ENCODE measurements at regions not wholly inside any gene's neighbourhood (a gene's known extent, or its start where the extent isn't known, plus 50 kb on each side); places are given as distances from the start of the nearest gene placed in this dataset.

- no peak overlapping the region for H3K14ac ChIP-seq (ENCODE audit: low read length)
- no peak overlapping the region for H3K18ac ChIP-seq (ENCODE audit: low read length)
- H2BK5ac ChIP-seq (ENCODE audit: low read depth, low read length, poor library complexity) = no peak overlapping the region
- DNase-seq = no peak
- no peak overlapping the region for H3K27ac ChIP-seq (ENCODE audit: low read depth, low read length)
- no peaks in the 10 kb centered on the region for H3K79me2 ChIP-seq (ENCODE audit: control insufficient read depth, insufficient read depth, low read length, poor library complexity)
- no peak overlapping the region for H3K23ac ChIP-seq (ENCODE audit: low read length)
- H3K4me2 ChIP-seq (ENCODE audit: low read length) = no peak overlapping the region
- no peak overlapping the region for H2BK12ac ChIP-seq (ENCODE audit: low read length)
- no peak overlapping the region for H2AK5ac ChIP-seq (ENCODE audit: low read length)
- H4K8ac ChIP-seq (ENCODE audit: low read depth, low read length) = no peak overlapping the region
- H3K27me3 ChIP-seq (ENCODE audit: insufficient read depth, low read length) = no peaks in the 10 kb centered on the region
- no peak overlapping the region for H3K4ac ChIP-seq (ENCODE audit: low read depth, low read length)
- H2BK120ac ChIP-seq (ENCODE audit: insufficient read depth, low read length, poor library complexity) = no peak overlapping the region
- peaks cover 2% of the 10 kb centered on the region for H3K79me1 ChIP-seq (ENCODE audit: low read length)
- peaks cover 9% of the 10 kb centered on the region for H3K9me3 ChIP-seq (ENCODE audit: insufficient read depth, low read depth, low read length)
- no CpG with 5 or more reads among the region's 5 CpGs for WGBS (ENCODE audit: extremely low coverage, insufficient coverage, insufficient read length)
- H2AFZ ChIP-seq (ENCODE audit: insufficient read depth, low read length, poor library complexity) = no peak overlapping the region
- no peak overlapping the region for H3K4me3 ChIP-seq (ENCODE audit: low read depth, low read length)
- H3K4me1 ChIP-seq (ENCODE audit: control insufficient read depth in 1 of 2, insufficient read depth in 2 of 2, low read length in 2 of 2) = peaks cover 8% of the 10 kb centered on the region in 2 experiments
- H3K36me3 ChIP-seq (ENCODE audit: control insufficient read depth in 1 of 2, insufficient read depth in 2 of 2, low read length in 2 of 2) = no peaks in the 10 kb centered on the region
- H4K91ac ChIP-seq (ENCODE audit: low read depth, low read length) = no peak overlapping the region
- no peak overlapping the region for H3K9ac ChIP-seq (ENCODE audit: low read length)
- H4K12ac ChIP-seq (ENCODE audit: low read depth, low read length) = no peak overlapping the region
These were observed 134.4 kb upstream of the SNTG2 start for GRCh38 chr2:816278-816677.

- no peak overlapping the region for H3K23ac ChIP-seq (ENCODE audit: low read length)
- H3K36me3 ChIP-seq (ENCODE audit: control insufficient read depth in 1 of 2, insufficient read depth in 2 of 2, low read length in 2 of 2) = no peaks in the 10 kb centered on the region
- no peak overlapping the region for H2BK12ac ChIP-seq (ENCODE audit: low read length)
- no peak overlapping the region for H2BK5ac ChIP-seq (ENCODE audit: low read depth, low read length, poor library complexity)
- no peak for DNase-seq
- H3K79me1 ChIP-seq (ENCODE audit: low read length) = peaks cover 2% of the 10 kb centered on the region
- no peak overlapping the region for H2AK5ac ChIP-seq (ENCODE audit: low read length)
- no CpG with 5 or more reads among the region's 1 CpG for WGBS (ENCODE audit: extremely low coverage, insufficient coverage, insufficient read length)
- H3K79me2 ChIP-seq (ENCODE audit: control insufficient read depth, insufficient read depth, low read length, poor library complexity) = no peaks in the 10 kb centered on the region
- no peak overlapping the region for H4K8ac ChIP-seq (ENCODE audit: low read depth, low read length)
- no peak overlapping the region for H3K14ac ChIP-seq (ENCODE audit: low read length)
- H3K18ac ChIP-seq (ENCODE audit: low read length) = no peak overlapping the region
- H4K12ac ChIP-seq (ENCODE audit: low read depth, low read length) = no peak overlapping the region
- H3K27ac ChIP-seq (ENCODE audit: low read depth, low read length) = no peak overlapping the region
- no peak overlapping the region for H2AFZ ChIP-seq (ENCODE audit: insufficient read depth, low read length, poor library complexity)
- no peaks in the 10 kb centered on the region for H3K27me3 ChIP-seq (ENCODE audit: insufficient read depth, low read length)
- H2BK120ac ChIP-seq (ENCODE audit: insufficient read depth, low read length, poor library complexity) = no peak overlapping the region
- H3K4ac ChIP-seq (ENCODE audit: low read depth, low read length) = no peak overlapping the region
- no peak overlapping the region for H3K9ac ChIP-seq (ENCODE audit: low read length)
- H3K4me1 ChIP-seq (ENCODE audit: control insufficient read depth in 1 of 2, insufficient read depth in 2 of 2, low read length in 2 of 2) = peaks cover 8% of the 10 kb centered on the region in 2 experiments
- no peak overlapping the region for H4K91ac ChIP-seq (ENCODE audit: low read depth, low read length)
- no peak overlapping the region for H3K4me3 ChIP-seq (ENCODE audit: low read depth, low read length)
- H3K4me2 ChIP-seq (ENCODE audit: low read length) = no peak overlapping the region
- peaks cover 4% of the 10 kb centered on the region for H3K9me3 ChIP-seq (ENCODE audit: insufficient read depth, low read depth, low read length)
These were observed 133.2 kb upstream of the TMEM18 start for GRCh38 chr2:810397-810796.

- H3K9me3 ChIP-seq (ENCODE audit: insufficient read depth, low read depth, low read length) = peaks cover 3% of the 10 kb centered on the region
- H3K36me3 ChIP-seq (ENCODE audit: control insufficient read depth in 1 of 2, insufficient read depth in 2 of 2, low read length in 2 of 2) = no peaks in the 10 kb centered on the region
- H3K27me3 ChIP-seq (ENCODE audit: insufficient read depth, low read length) = no peaks in the 10 kb centered on the region
- H3K4me1 ChIP-seq (ENCODE audit: control insufficient read depth in 1 of 2, insufficient read depth in 2 of 2, low read length in 2 of 2) = no peaks in the 10 kb centered on the region
- no peak for DNase-seq
- H3K27ac ChIP-seq (ENCODE audit: low read depth, low read length) = no peak overlapping the region
- no peak overlapping the region for H3K4ac ChIP-seq (ENCODE audit: low read depth, low read length)
- H4K91ac ChIP-seq (ENCODE audit: low read depth, low read length) = no peak overlapping the region
- no peak overlapping the region for H3K14ac ChIP-seq (ENCODE audit: low read length)
- H2AK5ac ChIP-seq (ENCODE audit: low read length) = no peak overlapping the region
- H2BK12ac ChIP-seq (ENCODE audit: low read length) = no peak overlapping the region
- no peaks in the 10 kb centered on the region for H3K79me2 ChIP-seq (ENCODE audit: control insufficient read depth, insufficient read depth, low read length, poor library complexity)
- no peak overlapping the region for H4K8ac ChIP-seq (ENCODE audit: low read depth, low read length)
- H2AFZ ChIP-seq (ENCODE audit: insufficient read depth, low read length, poor library complexity) = no peak overlapping the region
- H3K9ac ChIP-seq (ENCODE audit: low read length) = no peak overlapping the region
- no peaks in the 10 kb centered on the region for H3K79me1 ChIP-seq (ENCODE audit: low read length)
- no peak overlapping the region for H4K12ac ChIP-seq (ENCODE audit: low read depth, low read length)
- no peak overlapping the region for H2BK120ac ChIP-seq (ENCODE audit: insufficient read depth, low read length, poor library complexity)
- WGBS (ENCODE audit: extremely low coverage, insufficient coverage, insufficient read length) = no CpG with 5 or more reads among the region's 6 CpGs
- no peak overlapping the region for H3K4me3 ChIP-seq (ENCODE audit: low read depth, low read length)
- no peak overlapping the region for H2BK5ac ChIP-seq (ENCODE audit: low read depth, low read length, poor library complexity)
- no peak overlapping the region for H3K18ac ChIP-seq (ENCODE audit: low read length)
- no peak overlapping the region for H3K23ac ChIP-seq (ENCODE audit: low read length)
- no peak overlapping the region for H3K4me2 ChIP-seq (ENCODE audit: low read length)
These were observed 130.1 kb upstream of the TMEM18 start for GRCh38 chr2:807300-807699.

GRCh38 chr2:805664-806063, 128.5 kb upstream of the TMEM18 start:
- WGBS (ENCODE audit: extremely low coverage, insufficient coverage, insufficient read length) = no CpG with 5 or more reads among the region's 5 CpGs

More at GRCh38 chr2:805664-806063, 128.5 kb upstream of the TMEM18 start:
- Histone ChIP-seq H3K9me3 (ENCODE audit: insufficient read depth, low read depth, low read length) (no peaks in the 10 kb centered on the region), H3K27ac (ENCODE audit: low read depth, low read length) (no peak overlapping the region), H3K4me3 (ENCODE audit: low read depth, low read length) (no peak overlapping the region), H3K18ac (ENCODE audit: low read length) (no peak overlapping the region), H2BK5ac (ENCODE audit: low read depth, low read length, poor library complexity) (no peak overlapping the region), H3K4ac (ENCODE audit: low read depth, low read length) (no peak overlapping the region), H3K23ac (ENCODE audit: low read length) (no peak overlapping the region), H3K36me3 (ENCODE audit: control insufficient read depth in 1 of 2, insufficient read depth in 2 of 2, low read length in 2 of 2) (no peaks in the 10 kb centered on the region), H3K79me2 (ENCODE audit: control insufficient read depth, insufficient read depth, low read length, poor library complexity) (no peaks in the 10 kb centered on the region), H2AK5ac (ENCODE audit: low read length) (no peak overlapping the region), H4K8ac (ENCODE audit: low read depth, low read length) (no peak overlapping the region), H3K9ac (ENCODE audit: low read length) (no peak overlapping the region), H3K4me2 (ENCODE audit: low read length) (no peak overlapping the region), H2AFZ (ENCODE audit: insufficient read depth, low read length, poor library complexity) (no peak overlapping the region), H4K12ac (ENCODE audit: low read depth, low read length) (no peak overlapping the region), H3K27me3 (ENCODE audit: insufficient read depth, low read length) (no peaks in the 10 kb centered on the region), H3K79me1 (ENCODE audit: low read length) (no peaks in the 10 kb centered on the region), H3K4me1 (ENCODE audit: control insufficient read depth in 1 of 2, insufficient read depth in 2 of 2, low read length in 2 of 2) (no peaks in the 10 kb centered on the region), H3K14ac (ENCODE audit: low read length) (no peak overlapping the region), H2BK12ac (ENCODE audit: low read length) (no peak overlapping the region), H4K91ac (ENCODE audit: low read depth, low read length) (no peak overlapping the region), H2BK120ac (ENCODE audit: insufficient read depth, low read length, poor library complexity) (no peak overlapping the region)
- no peak for DNase-seq

All from trophoblast cell (in vitro differentiated cells and primary cell).